ENCODE measurements at regions not wholly inside any gene's neighbourhood (a gene's known extent, or its start where the extent isn't known, plus 50 kb on each side); places are given as distances from the start of the nearest gene placed in this dataset.

GRCh38 chr6:6752129-6752528, 163.6 kb downstream of the LY86 start:
- intact Hi-C loops (cut with DNase I; ENCODE audit: low total_unique reads): no loop called here
- H3K27ac ChIP-seq: peak overlapping the region in 2 of 5 donors; percentile 5 to 26
- H3K27me3 ChIP-seq: no peaks in the 10 kb centered on the region
- H3K4me3 ChIP-seq: no peak overlapping the region
- WGBS, 5 donors: 64 to 82% (median 72%) methylated on average over 4 of the region's 4 CpGs
- peaks cover 4 to 47% (median 25%) of the 10 kb centered on the region in 4 donors for H3K4me1 ChIP-seq
- no peaks in the 10 kb centered on the region for H3K9me3 ChIP-seq
- DNase-seq: peak in 1 of 2 donors; percentile 45
- no peaks in the 10 kb centered on the region for H3K36me3 ChIP-seq
- TF ChIP-seq POLR2AphosphoS5 (IDR thresholded peaks at IDR 0.05) (no peak), EP300 (IDR thresholded peaks at IDR 0.05) (no peak), POLR2A (IDR thresholded peaks at IDR 0.05) (no peak), CTCF (IDR thresholded peaks at IDR 0.05) (no peak)

- intact Hi-C loops (cut with DNase I; ENCODE audit: low total_unique reads): no loop called here
These were observed 164.8 kb downstream of the LY86 start for GRCh38 chr6:6753301-6753700.

GRCh38 chr6:6756526-6756925, 168.0 kb downstream of the LY86 start:
- DNase-seq: no peak
- no peak overlapping the region for H3K4me3 ChIP-seq
- intact Hi-C loops (cut with DNase I; ENCODE audit: low total_unique reads): no loop called here
- 54 to 83% (median 77%) methylated on average over 3 of the region's 3 CpGs for WGBS, 5 donors
- TF ChIP-seq CTCF (IDR thresholded peaks at IDR 0.05): no peak
- TF ChIP-seq EP300 (IDR thresholded peaks at IDR 0.05): no peak
- TF ChIP-seq POLR2AphosphoS5 (IDR thresholded peaks at IDR 0.05): no peak
- no peak for TF ChIP-seq POLR2A (IDR thresholded peaks at IDR 0.05)
- no peak overlapping the region for H3K27ac ChIP-seq
- no peaks in the 10 kb centered on the region for H3K9me3 ChIP-seq
- H3K36me3 ChIP-seq: no peaks in the 10 kb centered on the region
- peaks cover 10 to 26% (median 24%) of the 10 kb centered on the region in 4 donors for H3K4me1 ChIP-seq
- H3K27me3 ChIP-seq: no peaks in the 10 kb centered on the region

More at GRCh38 chr6:6753301-6753700, 164.8 kb downstream of the LY86 start:
- Histone ChIP-seq H3K4me3 (no peak overlapping the region), H3K27me3 (no peaks in the 10 kb centered on the region), H3K27ac (no peak overlapping the region), H3K9me3 (no peaks in the 10 kb centered on the region), H3K4me1 (peaks cover 4 to 45% (median 27%) of the 10 kb centered on the region in 4 donors), H3K36me3 (no peaks in the 10 kb centered on the region)
- TF ChIP-seq CTCF (IDR thresholded peaks at IDR 0.05) (no peak), POLR2A (IDR thresholded peaks at IDR 0.05) (no peak), POLR2AphosphoS5 (IDR thresholded peaks at IDR 0.05) (no peak), EP300 (IDR thresholded peaks at IDR 0.05) (no peak)
- no peak for DNase-seq
- WGBS, 5 donors: 93 to 97% (median 95%) methylated on average over 8 of the region's 8 CpGs

GRCh38 chr6:6758546-6758914, 170.0 kb downstream of the LY86 start:
- peak overlapping the region; percentile 50 to 70 (median 65) for H3K27ac ChIP-seq

More at GRCh38 chr6:6758546-6758914, 170.0 kb downstream of the LY86 start:
- no peak for DNase-seq
- Histone ChIP-seq H3K36me3 (no peaks in the 10 kb centered on the region), H3K4me1 (peaks cover 8 to 16% (median 16%) of the 10 kb centered on the region in 4 donors), H3K9me3 (no peaks in the 10 kb centered on the region), H3K27me3 (no peaks in the 10 kb centered on the region), H3K4me3 (no peak overlapping the region)
- intact Hi-C loops (cut with DNase I; ENCODE audit: low total_unique reads): no loop called here
- 27 to 49% (median 37%) methylated on average over 3 of the region's 3 CpGs for WGBS, 5 donors
- TF ChIP-seq POLR2AphosphoS5 (IDR thresholded peaks at IDR 0.05): no peak
- no peak for TF ChIP-seq CTCF (IDR thresholded peaks at IDR 0.05)
- TF ChIP-seq EP300 (IDR thresholded peaks at IDR 0.05): no peak
- TF ChIP-seq POLR2A (IDR thresholded peaks at IDR 0.05): no peak

Data from stomach (tissue), 8 donors.